OCI-LY1 (cell line): ENCODE measurements at regions not wholly inside any gene's neighbourhood (a gene's known extent, or its start where the extent isn't known, plus 50 kb on each side); places are given as distances from the start of the nearest gene placed in this dataset.

Source experiments
- CTCF ChIP-seq: fragments of 200-600 bp; sonication (generic), shearing (Covaris generic); IDR thresholded peaks from 2 replicates; pipeline ENCODE4 v1.5.1; 2017; ENCODE audit warnings: mild to moderate bottlenecking, antibody characterized with exemption, low read length, moderate library complexity, mixed read lengths
- EZH2 ChIP-seq: fragments of 200-600 bp; sonication (generic), shearing (Covaris generic); IDR thresholded peaks from 2 replicates; pipeline ENCODE4 v1.8.0; 2017; ENCODE audit warnings: borderline replicate concordance, mixed run types, mild to moderate bottlenecking, antibody characterized with exemption, low read length, moderate library complexity, mixed read lengths

GRCh38 chr14:41277450-41277849, 329.2 kb upstream of the LRFN5 start:
- TF ChIP-seq EZH2 (no peak), CTCF (no peak)
